ENCODE measurements at regions not wholly inside any gene's neighbourhood (a gene's known extent, or its start where the extent isn't known, plus 50 kb on each side); places are given as distances from the start of the nearest gene placed in this dataset.

GRCh38 chr12:85659754-85660530 is 176.3 kb downstream of the RASSF9 start:
- TF ChIP-seq CTCF (conservative IDR thresholded peaks at IDR 0.05 in 1 of 2, IDR thresholded peaks at IDR 0.05 in 1 of 2; ENCODE audit: low read depth in 1 of 2, low read length in 2 of 2) (no peak), EZH2 (IDR thresholded peaks at IDR 0.05; ENCODE audit: low read length, missing control alignments) (no peak)
